ENCODE measurements at regions not wholly inside any gene's neighbourhood (a gene's known extent, or its start where the extent isn't known, plus 50 kb on each side); places are given as distances from the start of the nearest gene placed in this dataset.
"Not testable (repeated sequence)": the region's sequence is repeated elsewhere in the genome, so short reads cannot be mapped to it uniquely, and the experiment has no call there.

GRCh38 chr13:54029720-54030119, 1001.1 kb downstream of the OLFM4 start:
- no peak overlapping the region for H3K4me3 ChIP-seq (ENCODE audit: low read depth, low read length)
- no peaks in the 10 kb centered on the region for H3K36me3 ChIP-seq (ENCODE audit: control insufficient read depth in 1 of 2, insufficient read depth in 2 of 2, low read length in 2 of 2)
- no peaks in the 10 kb centered on the region for H3K27me3 ChIP-seq (ENCODE audit: insufficient read depth, low read length)
- no peak overlapping the region for H3K9ac ChIP-seq (ENCODE audit: low read length)
- peaks cover 3% of the 10 kb centered on the region for H3K9me3 ChIP-seq (ENCODE audit: insufficient read depth, low read depth, low read length)
- peak overlapping the region; percentile 81 for H3K27ac ChIP-seq (ENCODE audit: low read depth, low read length)
- no peak for DNase-seq
- WGBS (ENCODE audit: extremely low coverage, insufficient coverage, insufficient read length): no CpG with 5 or more reads among the region's 4 CpGs
- no peaks in the 10 kb centered on the region for H3K4me1 ChIP-seq (ENCODE audit: control insufficient read depth in 1 of 2, insufficient read depth in 2 of 2, low read length in 2 of 2)
- H4K91ac ChIP-seq (ENCODE audit: low read depth, low read length): no peak overlapping the region
- H3K4me2 ChIP-seq (ENCODE audit: low read length): no peak overlapping the region
- H3K79me2 ChIP-seq (ENCODE audit: control insufficient read depth, insufficient read depth, low read length, poor library complexity): no peaks in the 10 kb centered on the region
- no peak overlapping the region for H3K14ac ChIP-seq (ENCODE audit: low read length)
- H3K23ac ChIP-seq (ENCODE audit: low read length): no peak overlapping the region
- H2AK5ac ChIP-seq (ENCODE audit: low read length): no peak overlapping the region
- no peak overlapping the region for H2AFZ ChIP-seq (ENCODE audit: insufficient read depth, low read length, poor library complexity)
- H4K12ac ChIP-seq (ENCODE audit: low read depth, low read length): no peak overlapping the region
- H3K79me1 ChIP-seq (ENCODE audit: low read length): no peaks in the 10 kb centered on the region
- no peak overlapping the region for H3K18ac ChIP-seq (ENCODE audit: low read length)
- H2BK12ac ChIP-seq (ENCODE audit: low read length): no peak overlapping the region
- no peak overlapping the region for H3K4ac ChIP-seq (ENCODE audit: low read depth, low read length)
- peak overlapping the region; percentile 61 for H2BK5ac ChIP-seq (ENCODE audit: low read depth, low read length, poor library complexity)
- H4K8ac ChIP-seq (ENCODE audit: low read depth, low read length): no peak overlapping the region
- H2BK120ac ChIP-seq (ENCODE audit: insufficient read depth, low read length, poor library complexity): peak overlapping the region; percentile 31

DNA sequence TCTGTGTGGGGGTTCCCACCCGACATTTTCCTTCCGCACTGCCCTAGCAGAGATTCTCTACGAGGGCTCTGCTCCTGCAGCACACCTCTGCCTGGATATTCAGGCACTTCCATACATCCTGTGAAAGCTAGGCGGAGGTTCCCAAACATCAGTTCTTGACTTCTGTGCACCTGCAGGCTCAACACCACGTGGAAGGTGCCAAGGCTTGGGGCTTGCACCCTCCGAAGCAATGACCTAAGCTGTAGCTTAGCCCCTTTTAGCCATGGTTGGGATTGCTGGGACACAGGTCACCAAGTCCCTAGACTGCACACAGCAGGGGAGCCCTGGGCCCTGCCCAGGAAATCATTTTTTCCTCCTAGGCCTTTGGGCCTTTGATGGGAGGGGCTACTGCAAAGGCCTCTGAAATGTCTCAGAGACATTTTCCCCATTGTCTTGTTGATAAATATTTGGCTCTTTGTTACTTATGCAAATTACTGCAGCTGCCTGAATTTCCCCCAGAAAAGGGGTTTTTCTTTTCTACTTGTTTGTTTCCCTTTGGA, 1004.8 kb downstream of the OLFM4 start:
- Histone ChIP-seq H3K79me2 (ENCODE audit: control insufficient read depth, insufficient read depth, low read length, poor library complexity) (no peaks in the 10 kb centered on the region), H2BK5ac (ENCODE audit: low read depth, low read length, poor library complexity) (no peak overlapping the region), H3K27me3 (ENCODE audit: insufficient read depth, low read length) (no peaks in the 10 kb centered on the region), H3K4me3 (ENCODE audit: low read depth, low read length) (no peak overlapping the region), H3K18ac (ENCODE audit: low read length) (no peak overlapping the region), H3K4ac (ENCODE audit: low read depth, low read length) (no peak overlapping the region), H2AK5ac (ENCODE audit: low read length) (no peak overlapping the region), H4K8ac (ENCODE audit: low read depth, low read length) (no peak overlapping the region), H3K79me1 (ENCODE audit: low read length) (no peaks in the 10 kb centered on the region), H3K4me2 (ENCODE audit: low read length) (no peak overlapping the region), H2AFZ (ENCODE audit: insufficient read depth, low read length, poor library complexity) (no peak overlapping the region), H3K9ac (ENCODE audit: low read length) (no peak overlapping the region), H2BK12ac (ENCODE audit: low read length) (no peak overlapping the region), H3K4me1 (ENCODE audit: control insufficient read depth in 1 of 2, insufficient read depth in 2 of 2, low read length in 2 of 2) (no peaks in the 10 kb centered on the region), H3K27ac (ENCODE audit: low read depth, low read length) (no peak overlapping the region), H2BK120ac (ENCODE audit: insufficient read depth, low read length, poor library complexity) (no peak overlapping the region), H3K9me3 (ENCODE audit: insufficient read depth, low read depth, low read length) (peaks cover 3% of the 10 kb centered on the region), H4K91ac (ENCODE audit: low read depth, low read length) (no peak overlapping the region), H3K36me3 (ENCODE audit: control insufficient read depth in 1 of 2, insufficient read depth in 2 of 2, low read length in 2 of 2) (no peaks in the 10 kb centered on the region), H3K14ac (ENCODE audit: low read length) (no peak overlapping the region), H4K12ac (ENCODE audit: low read depth, low read length) (no peak overlapping the region), H3K23ac (ENCODE audit: low read length) (no peak overlapping the region)
- no CpG with 5 or more reads among the region's 6 CpGs for WGBS (ENCODE audit: extremely low coverage, insufficient coverage, insufficient read length)
- no peak for DNase-seq

DNA sequence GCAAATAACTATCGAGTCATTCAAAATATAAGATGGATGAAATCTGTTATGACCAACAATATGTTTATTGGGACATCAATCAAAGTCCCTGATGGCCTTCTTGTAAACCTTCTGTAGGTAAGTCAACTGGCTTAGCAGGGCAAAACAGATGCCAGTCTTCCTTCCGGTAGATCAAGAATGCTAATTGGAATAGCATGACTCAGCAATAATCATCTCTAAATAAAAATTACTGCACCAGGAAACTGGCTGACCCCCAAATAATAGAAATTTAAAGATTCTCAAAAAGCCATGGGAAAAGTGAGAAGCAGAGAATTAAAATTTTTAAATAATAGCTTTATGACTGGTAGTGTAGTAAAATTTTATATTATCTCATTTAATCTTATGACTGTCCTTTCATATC, 1005.4 kb downstream of the OLFM4 start:
- Histone ChIP-seq H4K8ac (ENCODE audit: low read depth, low read length) (no peak overlapping the region), H3K23ac (ENCODE audit: low read length) (no peak overlapping the region), H4K12ac (ENCODE audit: low read depth, low read length) (no peak overlapping the region), H2AFZ (ENCODE audit: insufficient read depth, low read length, poor library complexity) (no peak overlapping the region), H3K27me3 (ENCODE audit: insufficient read depth, low read length) (no peaks in the 10 kb centered on the region), H3K9ac (ENCODE audit: low read length) (no peak overlapping the region), H3K14ac (ENCODE audit: low read length) (no peak overlapping the region), H3K79me2 (ENCODE audit: control insufficient read depth, insufficient read depth, low read length, poor library complexity) (no peaks in the 10 kb centered on the region), H2BK5ac (ENCODE audit: low read depth, low read length, poor library complexity) (no peak overlapping the region), H3K4me3 (ENCODE audit: low read depth, low read length) (no peak overlapping the region), H3K4ac (ENCODE audit: low read depth, low read length) (no peak overlapping the region), H3K4me2 (ENCODE audit: low read length) (no peak overlapping the region), H3K79me1 (ENCODE audit: low read length) (no peaks in the 10 kb centered on the region), H3K4me1 (ENCODE audit: control insufficient read depth in 1 of 2, insufficient read depth in 2 of 2, low read length in 2 of 2) (no peaks in the 10 kb centered on the region), H3K36me3 (ENCODE audit: control insufficient read depth in 1 of 2, insufficient read depth in 2 of 2, low read length in 2 of 2) (no peaks in the 10 kb centered on the region), H3K27ac (ENCODE audit: low read depth, low read length) (no peak overlapping the region), H2AK5ac (ENCODE audit: low read length) (no peak overlapping the region), H3K18ac (ENCODE audit: low read length) (no peak overlapping the region), H2BK12ac (ENCODE audit: low read length) (no peak overlapping the region), H3K9me3 (ENCODE audit: insufficient read depth, low read depth, low read length) (peaks cover 3% of the 10 kb centered on the region), H2BK120ac (ENCODE audit: insufficient read depth, low read length, poor library complexity) (no peak overlapping the region), H4K91ac (ENCODE audit: low read depth, low read length) (no peak overlapping the region)
- no CpG with 5 or more reads among the region's 2 CpGs for WGBS (ENCODE audit: extremely low coverage, insufficient coverage, insufficient read length)
- DNase-seq: no peak

- H3K36me3 ChIP-seq (ENCODE audit: control insufficient read depth in 1 of 2, insufficient read depth in 2 of 2, low read length in 2 of 2); H3K79me1 ChIP-seq (ENCODE audit: low read length); H3K18ac ChIP-seq (ENCODE audit: low read length); H2BK5ac ChIP-seq (ENCODE audit: low read depth, low read length, poor library complexity); H4K8ac ChIP-seq (ENCODE audit: low read depth, low read length); H3K27me3 ChIP-seq (ENCODE audit: insufficient read depth, low read length); H3K4me1 ChIP-seq (ENCODE audit: control insufficient read depth in 1 of 2, insufficient read depth in 2 of 2, low read length in 2 of 2); H3K9ac ChIP-seq (ENCODE audit: low read length); H4K91ac ChIP-seq (ENCODE audit: low read depth, low read length); H3K9me3 ChIP-seq (ENCODE audit: insufficient read depth, low read depth, low read length); H2AFZ ChIP-seq (ENCODE audit: insufficient read depth, low read length, poor library complexity); H2BK120ac ChIP-seq (ENCODE audit: insufficient read depth, low read length, poor library complexity); H3K79me2 ChIP-seq (ENCODE audit: control insufficient read depth, insufficient read depth, low read length, poor library complexity); H4K12ac ChIP-seq (ENCODE audit: low read depth, low read length); H3K4ac ChIP-seq (ENCODE audit: low read depth, low read length); H3K14ac ChIP-seq (ENCODE audit: low read length); H3K4me3 ChIP-seq (ENCODE audit: low read depth, low read length); H2AK5ac ChIP-seq (ENCODE audit: low read length); H3K27ac ChIP-seq (ENCODE audit: low read depth, low read length); H3K23ac ChIP-seq (ENCODE audit: low read length); H3K4me2 ChIP-seq (ENCODE audit: low read length); DNase-seq; H2BK12ac ChIP-seq (ENCODE audit: low read length): not testable (repeated sequence)
- WGBS (ENCODE audit: extremely low coverage, insufficient coverage, insufficient read length): no CpG with 5 or more reads among the region's 5 CpGs
Measured at GRCh38 chr13:54057416-54057815, 1028.8 kb downstream of the OLFM4 start.
